GM19452 (cell line): ENCODE measurements at regions not wholly inside any gene's neighbourhood (a gene's known extent, or its start where the extent isn't known, plus 50 kb on each side); places are given as distances from the start of the nearest gene placed in this dataset.

Experiments
- ATAC-seq: cut with Tn5 transposase; IDR thresholded peaks from one replicate; pipeline ENCODE4 v1.9.1; 2021; ENCODE audit not compliant: unreplicated experiment

DNA sequence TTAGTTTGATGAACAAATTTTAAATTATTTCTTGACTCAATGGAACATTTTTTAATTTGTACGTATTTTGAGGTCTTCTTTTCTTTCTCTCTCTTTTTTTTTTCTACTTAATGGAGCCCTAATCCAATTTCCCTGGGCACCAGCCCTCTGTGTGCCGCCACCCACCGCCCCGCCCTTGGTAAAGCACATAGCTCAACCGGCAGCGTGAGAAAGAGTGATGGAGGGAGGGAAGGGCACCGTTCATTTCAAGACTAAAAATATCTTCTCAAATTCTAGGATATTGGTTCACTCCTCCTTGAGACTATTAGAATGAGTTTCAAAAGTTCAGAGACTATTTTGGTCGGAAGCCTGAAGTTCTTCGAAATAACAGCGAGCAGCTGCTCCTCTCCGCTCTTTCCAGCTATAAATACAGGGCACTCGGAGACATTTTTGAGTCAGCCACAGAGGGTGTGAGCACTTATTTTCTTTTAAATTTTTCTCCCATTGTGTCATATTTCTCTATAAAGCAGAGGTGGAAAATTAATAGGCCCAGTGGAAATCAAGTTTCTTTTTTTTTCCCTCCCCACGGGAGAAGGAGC is 731.7 kb upstream of the ID2 start:
- no peak for ATAC-seq

DNA sequence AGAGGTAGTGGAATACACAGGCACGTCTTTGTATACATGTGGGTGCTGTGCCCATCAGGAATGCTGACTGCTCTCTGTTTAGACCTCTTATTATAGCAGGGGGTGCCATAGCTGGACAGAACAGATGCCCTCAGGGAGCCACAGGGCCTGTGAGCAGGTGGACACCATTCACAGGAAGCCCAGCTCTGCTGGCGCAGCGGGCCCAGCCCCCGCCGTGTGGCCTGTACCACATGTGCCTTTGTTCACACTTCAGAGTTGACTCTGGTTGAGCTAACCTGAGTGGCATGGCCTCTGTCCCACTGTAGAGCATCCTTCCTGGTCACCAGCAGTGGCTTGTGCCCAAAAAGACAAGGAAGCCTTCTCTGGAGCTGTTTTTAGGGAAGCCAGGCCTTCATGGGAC is 730.9 kb upstream of the ID2 start:
- no peak for ATAC-seq

DNA sequence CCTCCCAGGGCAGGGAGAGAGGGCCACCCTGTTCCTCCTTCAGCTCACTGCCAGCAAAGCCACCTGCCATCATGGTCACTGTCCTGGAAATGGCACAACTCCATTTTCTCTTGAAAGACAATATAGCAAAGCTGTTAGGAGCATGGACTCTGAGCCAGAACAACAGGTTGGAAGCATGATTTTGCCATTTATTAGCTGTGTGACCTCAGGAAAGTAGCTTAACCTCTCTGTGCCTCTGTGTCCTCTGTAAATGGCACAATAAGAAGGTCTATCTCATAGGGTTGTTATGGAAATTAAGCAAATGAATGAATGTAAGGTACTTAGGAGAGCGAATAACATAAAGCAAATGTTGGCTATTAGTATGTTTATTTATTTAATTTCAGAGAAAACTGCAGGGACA is 730.4 kb upstream of the ID2 start:
- ATAC-seq = no peak

- ATAC-seq = no peak
These were observed 729.7 kb upstream of the ID2 start for GRCh38 chr2:7952046-7952745.

DNA sequence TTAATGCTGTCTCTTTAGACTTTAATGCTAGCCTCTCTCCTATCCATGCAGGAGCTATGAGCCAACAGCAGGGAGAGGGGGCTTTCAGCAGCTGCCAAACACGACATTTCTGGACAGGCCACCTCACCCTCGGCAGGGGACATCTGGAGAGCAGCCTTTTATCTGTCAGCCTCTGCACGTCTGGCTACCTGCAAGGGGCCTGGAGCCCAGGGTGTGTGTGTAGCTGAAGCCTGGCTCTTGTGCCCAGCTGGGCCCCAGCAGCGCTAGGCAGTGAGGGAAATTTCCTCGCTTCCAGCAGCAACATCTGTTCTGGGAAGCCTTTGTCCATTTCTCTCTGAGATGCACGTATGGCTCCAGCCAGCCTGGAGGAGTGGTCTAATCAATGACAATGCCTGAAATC is 728.7 kb upstream of the ID2 start:
- ATAC-seq = no peak

- no peak for ATAC-seq
These were observed 727.6 kb upstream of the ID2 start for GRCh38 chr2:7954234-7954633.

DNA sequence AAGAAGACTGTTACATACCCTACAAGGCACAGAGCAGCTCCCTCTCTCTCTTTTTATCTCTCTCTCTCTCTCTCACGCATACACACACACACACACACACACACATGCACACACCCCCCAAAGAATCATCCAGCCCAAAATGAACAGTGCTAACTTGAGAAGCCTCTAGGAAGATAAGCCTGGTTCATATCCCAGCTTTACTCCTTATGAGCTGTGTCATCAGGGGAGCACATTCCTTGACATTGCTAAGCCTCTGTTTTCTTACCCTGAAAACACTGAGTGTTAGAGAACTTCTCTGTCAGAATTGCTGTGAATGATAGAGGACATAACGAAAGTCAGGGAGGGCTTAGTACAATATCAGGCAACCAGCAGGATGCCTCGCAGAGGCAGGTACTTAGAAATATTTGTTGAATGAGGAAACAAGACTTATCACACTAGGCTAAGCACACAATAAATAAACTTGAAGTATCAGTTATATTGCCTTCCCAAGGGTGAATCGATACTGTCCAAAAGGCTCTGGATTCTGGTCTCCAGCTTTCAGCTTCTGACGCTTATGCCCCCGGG is 725.6 kb upstream of the ID2 start:
- ATAC-seq = no peak

DNA sequence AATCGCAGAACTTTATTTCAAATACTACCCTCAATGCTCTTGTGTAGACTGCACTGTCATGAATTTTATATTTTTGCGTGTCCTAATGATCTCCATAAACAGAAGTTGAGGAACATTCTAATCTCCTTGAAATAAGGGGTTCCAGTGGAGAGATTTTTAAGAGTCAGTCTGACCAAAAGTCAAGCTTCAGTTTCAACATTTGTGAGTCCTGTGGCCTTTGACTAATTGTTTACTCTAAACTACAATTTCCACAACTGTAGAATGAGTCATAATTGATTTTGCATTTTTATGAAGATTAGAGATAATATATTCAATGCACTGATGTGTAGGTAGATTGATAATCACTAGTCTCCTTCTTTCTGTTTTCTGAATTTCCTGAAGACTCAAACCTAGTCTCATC is 720.3 kb upstream of the ID2 start:
- no peak for ATAC-seq

DNA sequence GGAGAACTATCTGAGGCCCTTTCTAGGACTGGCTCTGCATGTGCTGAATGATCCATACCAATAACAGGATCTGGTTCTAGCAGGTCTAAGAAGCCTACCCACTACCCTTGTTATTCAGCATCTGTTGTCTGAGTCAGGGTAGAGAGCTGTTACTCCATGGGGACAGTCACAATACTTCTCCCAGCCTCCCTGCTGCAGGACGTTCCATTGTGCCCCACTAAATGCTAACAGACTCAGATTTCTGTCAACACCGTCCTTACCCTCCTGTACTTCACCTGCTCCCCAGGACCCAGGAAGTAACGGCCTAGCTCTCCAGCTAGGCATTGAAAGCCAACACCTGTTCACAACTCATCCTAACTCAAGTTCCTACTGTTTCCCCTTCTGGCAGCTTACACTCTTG is 719.7 kb upstream of the ID2 start:
- no peak for ATAC-seq

- ATAC-seq = no peak
These were observed 718.1 kb upstream of the ID2 start for GRCh38 chr2:7963787-7964186.

DNA sequence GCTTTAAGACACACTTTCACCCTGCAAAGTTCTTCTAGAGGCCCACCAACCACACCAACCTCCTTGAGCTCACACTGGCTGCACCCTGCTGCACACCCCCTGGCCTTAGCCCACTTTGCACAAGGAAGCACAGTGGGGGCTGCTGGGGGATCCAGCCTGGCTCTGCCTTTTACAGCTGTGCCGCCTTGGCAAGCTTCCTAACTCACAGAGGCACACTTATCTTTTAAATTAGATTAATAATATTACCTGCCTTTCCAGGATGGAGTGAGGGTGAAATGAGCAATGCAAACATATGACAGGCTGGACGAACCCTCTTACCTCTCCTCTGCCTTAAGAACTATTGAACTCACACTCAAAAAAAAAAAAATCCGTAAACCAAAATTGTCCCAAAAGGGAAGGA is 715.8 kb upstream of the ID2 start:
- ATAC-seq = no peak

GRCh38 chr2:7967707-7968405 is 714.0 kb upstream of the ID2 start:
- ATAC-seq = no peak

DNA sequence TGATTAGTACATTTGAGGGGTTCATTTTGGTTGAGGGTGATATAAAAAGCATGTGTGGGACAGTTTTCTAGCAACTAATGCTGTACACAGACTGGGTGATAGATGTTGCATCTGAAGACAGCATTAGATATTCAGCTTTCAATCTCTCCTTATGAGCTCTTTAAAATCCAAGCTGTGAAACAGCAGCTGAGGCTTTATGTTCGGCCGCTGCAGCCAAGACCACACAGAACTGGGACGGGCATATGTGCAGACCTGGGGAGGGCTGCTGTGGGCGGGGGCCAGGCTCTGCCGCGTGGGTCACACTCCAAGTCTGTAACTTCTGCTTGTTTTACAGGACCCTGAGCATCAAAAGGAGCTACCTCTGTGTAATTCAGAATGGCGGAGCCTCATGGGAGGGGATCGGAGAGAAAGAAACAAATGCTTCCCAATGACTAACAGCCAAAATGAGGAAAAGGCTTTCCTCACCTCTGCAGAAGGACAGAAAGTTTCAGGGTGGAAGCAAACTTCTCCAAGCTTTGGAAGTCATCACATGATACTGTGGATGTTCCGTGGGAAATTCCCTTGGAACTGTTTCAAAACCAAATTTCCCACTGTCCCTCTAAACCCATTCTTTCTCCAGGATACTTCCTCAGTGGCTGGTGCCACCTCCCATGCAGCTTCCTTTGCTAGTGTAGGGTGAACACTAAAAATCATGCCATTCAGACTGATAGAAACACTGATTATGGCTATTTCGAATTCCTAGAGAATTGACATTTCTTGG is 711.9 kb upstream of the ID2 start:
- ATAC-seq = no peak

DNA sequence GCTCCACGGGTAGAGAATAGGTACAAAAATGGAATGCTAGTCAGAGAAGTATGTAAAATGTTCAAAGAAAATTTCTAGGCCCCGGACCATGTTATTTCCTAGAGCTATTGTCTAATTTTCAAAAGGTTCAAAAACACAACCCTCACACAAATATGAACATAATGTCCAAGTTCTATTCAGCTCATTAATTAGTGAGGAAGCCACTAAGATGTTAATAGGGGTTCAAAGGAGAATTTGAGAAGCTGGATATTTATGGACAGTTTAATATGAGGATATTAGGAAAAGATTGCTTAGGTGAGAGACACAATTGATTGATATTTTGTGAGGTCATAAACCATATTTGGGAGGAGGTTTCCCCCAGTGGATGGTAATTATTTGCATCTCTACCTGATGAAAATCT is 710.6 kb upstream of the ID2 start:
- ATAC-seq = no peak

DNA sequence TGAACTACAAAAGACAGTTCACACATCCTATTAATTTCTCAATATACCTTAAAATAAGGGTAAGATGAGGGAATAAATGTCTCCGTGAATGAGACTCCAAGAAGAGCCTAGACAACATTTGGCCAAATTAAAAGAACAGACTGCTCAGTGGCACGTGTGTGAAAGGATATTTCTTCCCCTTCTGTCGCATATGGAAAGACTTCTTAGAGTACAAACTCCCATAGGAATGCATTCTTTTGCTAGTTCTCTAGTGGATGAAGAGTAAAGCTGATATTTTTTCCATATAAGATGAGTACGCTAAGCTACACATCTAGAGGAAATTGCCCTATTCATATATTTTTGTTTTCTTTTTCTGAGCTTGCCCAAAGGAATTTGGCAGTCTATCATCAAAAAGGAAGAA is 710.0 kb upstream of the ID2 start:
- no peak for ATAC-seq

DNA sequence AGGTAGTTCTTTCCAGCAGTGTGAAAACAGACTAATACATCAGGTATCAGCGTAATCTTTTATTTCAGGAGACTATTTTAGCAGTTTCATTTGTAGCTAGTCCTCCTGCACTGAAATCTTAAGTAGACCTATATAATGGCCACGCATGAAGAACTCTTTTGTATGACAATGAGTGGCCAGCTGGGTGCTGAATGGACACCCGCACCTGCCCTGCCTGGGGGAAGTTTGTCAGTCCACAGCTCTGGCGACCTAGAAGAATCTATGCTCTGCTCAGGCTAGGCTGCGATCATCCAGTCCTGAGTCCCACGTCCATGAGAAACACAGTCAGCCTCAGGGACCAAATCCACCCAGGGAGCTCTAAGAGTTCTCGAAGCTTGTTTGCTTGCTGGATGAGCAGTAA is 709.2 kb upstream of the ID2 start:
- no peak for ATAC-seq

- ATAC-seq = no peak
These were observed 707.9 kb upstream of the ID2 start for GRCh38 chr2:7973801-7974480.

DNA sequence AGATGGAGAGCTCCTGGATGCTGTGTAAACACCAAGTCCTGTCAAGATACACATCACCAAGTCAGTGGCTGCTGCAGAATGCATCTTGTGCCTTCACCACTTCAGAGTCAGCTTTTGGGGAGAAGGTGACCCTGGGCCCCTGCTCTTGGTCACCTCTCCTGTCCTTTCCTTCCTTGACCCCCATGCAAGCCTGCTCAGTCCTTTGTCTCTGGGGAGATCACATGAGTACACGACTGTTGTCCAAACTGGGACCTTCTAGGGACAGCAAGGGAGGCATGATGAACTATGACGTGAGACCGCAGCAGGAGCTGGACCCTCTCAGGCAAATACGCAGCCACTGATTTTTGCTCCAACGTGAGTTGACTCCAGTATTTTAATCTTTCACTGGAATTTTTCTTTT is 706.9 kb upstream of the ID2 start:
- no peak for ATAC-seq

DNA sequence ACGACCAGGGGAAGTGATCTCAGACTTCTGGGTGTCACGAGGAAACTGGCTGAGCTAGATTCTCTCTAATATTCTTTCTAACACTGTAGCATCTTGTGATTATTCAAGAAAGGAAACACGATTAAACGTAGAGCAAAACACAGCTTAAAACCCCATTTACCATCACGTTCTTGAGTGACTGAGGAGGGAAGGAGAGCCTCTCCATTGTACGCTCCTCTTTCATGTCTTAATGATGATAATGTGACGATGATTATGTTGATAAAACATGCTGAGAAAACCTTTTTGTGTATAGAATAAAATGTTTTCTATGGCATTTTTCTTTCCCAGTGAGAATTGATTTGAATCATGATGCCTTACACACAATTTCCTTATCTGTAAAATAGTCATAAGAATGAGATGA is 705.6 kb upstream of the ID2 start:
- ATAC-seq = no peak

DNA sequence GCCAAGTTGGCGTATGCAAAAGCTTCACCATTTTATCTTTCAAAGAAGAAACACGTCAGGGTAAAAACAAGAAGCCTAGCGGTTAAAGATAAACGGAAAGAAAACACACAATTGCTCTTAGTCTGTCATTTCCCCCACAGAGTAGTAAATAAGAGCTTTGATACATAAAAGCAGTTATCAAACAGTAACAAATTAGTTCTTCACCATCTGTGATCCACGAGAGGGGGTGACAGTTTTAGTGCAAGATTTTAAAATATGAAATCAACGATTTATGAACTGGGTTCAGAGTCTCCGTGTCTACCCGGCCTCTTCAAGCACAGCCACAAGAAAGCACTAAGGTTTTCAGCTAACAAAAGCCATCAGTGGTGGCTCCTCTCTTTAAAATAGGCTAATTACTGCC is 703.9 kb upstream of the ID2 start:
- no peak for ATAC-seq

GRCh38 chr2:7982054-7982453 is 699.8 kb upstream of the ID2 start:
- no peak for ATAC-seq
